GM21529 (cell line): ENCODE measurements at regions not wholly inside any gene's neighbourhood (a gene's known extent, or its start where the extent isn't known, plus 50 kb on each side); places are given as distances from the start of the nearest gene placed in this dataset.

ENCODE experiments used
- ATAC-seq: cut with Tn5 transposase; IDR thresholded peaks from one replicate; pipeline ENCODE4 v1.9.1; 2021; ENCODE audit not compliant: unreplicated experiment

DNA sequence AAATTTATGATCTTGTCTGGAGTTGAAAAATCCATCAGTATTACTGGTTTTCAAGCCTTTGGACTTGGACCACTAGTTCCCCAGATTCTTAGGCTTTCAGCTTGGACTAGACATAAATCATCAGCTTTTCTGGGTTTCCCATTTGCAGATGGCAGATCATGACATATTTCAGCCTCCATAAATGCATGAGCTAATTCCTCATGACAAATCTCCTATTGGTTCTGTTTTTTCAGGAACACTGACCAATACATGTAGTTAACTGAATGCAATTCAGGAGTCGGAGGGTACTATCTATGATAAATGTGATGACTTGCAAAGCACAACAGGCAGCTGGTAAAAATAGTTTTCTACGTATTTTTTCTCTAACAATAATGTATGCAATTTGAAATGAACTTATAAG, 635.6 kb downstream of the TRAM1L1 start:
- ATAC-seq = no peak

GRCh38 chr4:116444117-116444516, 641.3 kb downstream of the TRAM1L1 start:
- ATAC-seq = no peak

DNA sequence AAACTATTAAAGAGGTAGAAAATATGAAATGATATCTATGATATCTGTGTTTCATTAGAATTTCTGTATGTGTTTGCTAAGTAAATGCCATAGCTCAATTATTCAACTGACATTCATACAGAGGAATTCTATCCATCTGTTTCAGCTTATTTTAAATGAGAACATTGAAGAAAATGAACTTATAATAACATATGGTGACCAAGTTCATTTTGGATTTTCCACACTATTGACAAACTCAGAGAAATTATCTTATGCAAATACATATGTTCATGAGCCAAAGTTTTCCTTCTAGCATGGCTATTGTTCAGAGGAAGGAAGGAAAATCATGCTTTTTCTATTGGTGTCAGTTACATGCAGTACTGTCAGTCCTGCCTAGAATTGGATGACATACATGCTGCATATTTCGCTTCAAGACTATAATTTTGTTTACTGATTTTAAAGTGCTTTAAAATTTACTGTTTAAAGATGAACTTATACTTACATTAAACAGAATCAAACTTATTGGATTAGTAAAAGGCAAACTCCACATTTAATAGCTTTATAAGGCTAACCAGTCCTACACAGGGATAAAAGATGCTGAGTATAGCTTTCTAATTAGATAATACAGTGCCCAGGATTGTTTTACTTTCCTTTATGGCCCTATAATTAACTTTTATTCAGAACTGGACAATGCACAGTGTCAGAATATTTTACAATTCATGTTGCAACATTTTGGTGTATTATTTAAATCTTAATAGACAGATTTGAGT, 646.2 kb downstream of the TRAM1L1 start:
- no peak for ATAC-seq

GRCh38 chr4:116438417-116438816, 647.0 kb downstream of the TRAM1L1 start:
- no peak for ATAC-seq

- no peak for ATAC-seq
Measured at GRCh38 chr4:116427666-116428065, 657.7 kb downstream of the TRAM1L1 start.

DNA sequence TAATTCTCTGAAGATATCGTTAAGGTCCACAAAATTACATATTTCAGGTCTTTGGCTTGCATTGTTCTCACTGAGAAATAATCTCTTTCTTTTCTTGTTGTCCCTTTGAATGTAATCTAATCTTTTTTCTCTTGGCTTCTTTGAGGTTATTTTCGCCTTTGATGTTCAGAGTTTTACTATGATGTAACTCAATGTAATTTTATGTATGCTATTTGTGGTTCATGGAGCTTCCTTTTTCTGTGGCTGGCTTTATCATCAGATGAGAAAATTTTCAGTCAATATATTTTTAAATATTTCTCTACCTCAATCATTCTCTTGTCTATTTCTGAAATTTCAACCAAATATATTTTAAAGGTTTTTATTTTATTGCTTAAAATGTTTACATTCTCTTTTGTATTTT, 672.2 kb downstream of the TRAM1L1 start:
- no peak for ATAC-seq

GRCh38 chr4:116401293-116401692, 684.1 kb downstream of the TRAM1L1 start:
- no peak for ATAC-seq

- ATAC-seq = no peak
Measured at GRCh38 chr4:116400480-116400879, 684.9 kb downstream of the TRAM1L1 start.

DNA sequence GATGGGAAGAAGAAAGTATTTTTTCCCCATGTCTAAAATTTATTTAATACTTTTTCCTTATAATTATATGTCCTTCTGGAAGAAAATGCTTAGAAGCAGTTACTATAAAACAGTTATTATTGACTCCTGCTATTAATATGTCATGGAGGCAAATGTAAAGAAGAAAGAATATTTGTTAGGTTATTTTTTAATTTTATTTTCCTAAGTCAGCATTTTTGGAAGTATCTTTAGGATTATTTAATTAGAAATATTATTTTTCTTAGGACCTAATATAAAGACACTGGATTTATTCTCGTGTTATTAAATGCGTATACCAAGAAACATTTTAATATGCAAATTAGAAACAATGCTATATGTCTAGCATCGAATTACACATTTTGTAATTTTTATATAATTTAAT, 687.7 kb downstream of the TRAM1L1 start:
- no peak for ATAC-seq

DNA sequence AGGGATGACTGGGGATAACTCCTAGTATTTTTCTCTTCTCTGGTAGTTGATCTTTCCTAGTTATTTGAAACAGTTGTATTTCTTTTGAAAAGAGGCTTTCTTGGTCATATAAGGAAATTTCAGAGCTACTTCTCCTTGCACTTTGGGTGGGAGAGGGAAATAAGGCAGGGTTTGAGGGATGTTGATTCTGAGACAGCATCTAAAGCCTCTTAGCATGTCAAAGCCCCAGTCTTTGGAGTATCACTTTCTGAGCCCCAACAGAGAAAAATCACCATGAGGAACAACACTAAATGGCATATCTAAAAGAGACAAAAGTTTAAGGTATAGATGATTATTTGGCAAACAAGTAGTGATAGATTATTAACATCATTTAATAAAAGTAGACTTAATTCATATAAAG, 688.1 kb downstream of the TRAM1L1 start:
- ATAC-seq = no peak

DNA sequence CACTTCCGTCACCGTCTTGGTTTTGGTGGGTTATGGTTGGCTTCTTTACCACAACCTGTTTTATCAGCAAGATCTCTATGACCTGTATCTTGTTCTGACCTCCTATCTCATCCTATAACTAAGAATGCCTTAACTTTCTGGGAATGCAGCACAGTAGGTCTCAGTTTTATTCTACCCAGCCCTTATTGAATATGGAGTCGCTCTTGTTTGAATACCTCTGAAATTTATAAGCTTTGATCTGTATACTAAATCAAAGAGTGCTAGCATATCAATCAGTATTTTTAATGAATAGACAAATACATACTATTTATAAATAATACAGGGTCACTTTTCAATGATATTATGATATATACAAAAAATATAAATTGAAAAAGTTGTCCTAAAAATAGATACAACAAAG, 690.0 kb downstream of the TRAM1L1 start:
- no peak for ATAC-seq

DNA sequence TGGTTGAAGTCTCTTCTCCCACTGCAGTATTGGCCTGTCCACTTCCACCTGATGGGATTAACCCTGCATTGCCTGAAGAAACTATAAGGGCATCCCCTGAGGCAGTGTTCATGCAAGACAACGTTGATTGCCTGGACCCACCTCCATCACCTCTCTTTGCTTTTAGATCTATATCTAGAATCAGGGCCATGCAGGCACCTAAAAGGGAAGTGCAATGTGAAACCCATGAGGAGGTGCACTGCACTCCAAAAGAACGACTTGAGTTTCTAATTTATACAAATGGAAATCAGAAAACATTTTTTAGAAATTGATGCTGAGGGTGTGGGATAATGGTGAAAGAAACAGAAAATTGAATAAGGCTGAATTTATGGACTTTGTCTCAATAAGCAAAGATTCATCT, 694.4 kb downstream of the TRAM1L1 start:
- no peak for ATAC-seq

GRCh38 chr4:116389139-116389538, 696.2 kb downstream of the TRAM1L1 start:
- no peak for ATAC-seq

DNA sequence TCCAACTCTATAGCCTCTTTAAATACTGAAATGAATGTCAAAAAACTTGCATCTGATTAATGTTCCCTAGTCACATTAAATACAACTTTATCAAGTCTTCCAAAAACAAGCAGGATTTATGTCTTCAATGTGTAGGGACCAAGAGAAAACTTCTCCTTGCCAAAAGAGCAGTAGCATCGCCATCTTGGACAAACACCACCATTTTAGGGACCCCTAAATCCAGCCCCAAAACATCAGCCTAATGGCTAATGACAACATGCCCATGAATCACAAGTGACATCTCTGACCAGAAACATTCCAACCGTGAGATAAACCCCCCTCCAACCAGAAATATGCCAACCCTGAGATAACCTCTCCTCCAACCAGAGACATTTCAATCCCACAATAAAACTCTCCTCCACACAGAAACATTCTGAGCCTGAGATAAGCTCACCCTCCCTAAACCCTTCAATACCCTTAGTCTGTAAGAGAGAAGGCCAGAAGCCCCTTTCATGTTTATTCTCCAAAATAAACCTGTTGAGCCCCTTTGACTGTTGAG, 697.4 kb downstream of the TRAM1L1 start:
- no peak for ATAC-seq

- ATAC-seq = no peak
Measured at GRCh38 chr4:116386856-116387255, 698.5 kb downstream of the TRAM1L1 start.

GRCh38 chr4:116385583-116385982, 699.8 kb downstream of the TRAM1L1 start:
- no peak for ATAC-seq

- no peak for ATAC-seq
Measured at GRCh38 chr4:116374815-116375214, 710.6 kb downstream of the TRAM1L1 start.

GRCh38 chr4:116362583-116362982, 722.8 kb downstream of the TRAM1L1 start:
- no peak for ATAC-seq

GRCh38 chr4:116361790-116362189, 723.6 kb downstream of the TRAM1L1 start:
- ATAC-seq = no peak

GRCh38 chr4:116358633-116359222, 726.6 kb downstream of the TRAM1L1 start:
- peak; percentile 98 for ATAC-seq

DNA sequence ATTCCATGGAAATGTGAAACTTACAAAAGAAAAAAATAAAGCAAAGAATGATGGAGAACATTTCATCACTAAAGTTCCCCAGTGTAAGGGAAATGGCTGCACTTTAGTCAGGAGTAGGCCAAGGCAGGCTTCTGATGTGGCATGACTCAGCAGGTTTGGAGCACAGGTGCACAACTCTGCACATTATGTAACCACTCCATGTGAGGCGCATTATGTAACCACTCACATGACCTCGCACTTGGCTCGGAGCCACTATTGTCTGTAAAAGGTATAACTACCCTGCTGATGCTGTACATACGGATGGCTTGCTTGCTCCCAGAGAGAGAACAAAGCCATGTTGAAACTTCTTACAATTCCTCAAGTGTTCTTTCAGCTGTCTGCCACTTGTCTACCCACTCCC, 727.6 kb downstream of the TRAM1L1 start:
- no peak for ATAC-seq

- ATAC-seq = no peak
Measured at GRCh38 chr4:116346750-116347149, 738.6 kb downstream of the TRAM1L1 start.

GRCh38 chr4:116343809-116344208, 741.6 kb downstream of the TRAM1L1 start:
- ATAC-seq = no peak
